D721Med (cell line): ENCODE measurements at regions not wholly inside any gene's neighbourhood (a gene's known extent, or its start where the extent isn't known, plus 50 kb on each side); places are given as distances from the start of the nearest gene placed in this dataset.
A peak's percentile ranks its signal among the peaks of the same experiment; 100 is the strongest.

Source experiments
- DNase-seq: peaks from one replicate; pipeline ENCODE4 v3.0.0; 2011; ENCODE audit warnings: low spot score; ENCODE audit not compliant: insufficient read length
- FAIRE-seq: peaks from 2 replicates; lab custom pipeline; 2011; peaks lifted over from hg19 to GRCh38; lab: Jason Lieb, UNC
- CTCF ChIP-seq: IDR thresholded peaks from 2 replicates; pipeline ENCODE4 v1.5.1; 2012; ENCODE audit warnings: mild to moderate bottlenecking, control low read depth; ENCODE audit not compliant: insufficient read depth; ENCODE audit errors: missing control alignments

GRCh38 chr21:29453511-29453910 is 154.8 kb downstream of the BACH1 start:
- TF ChIP-seq CTCF: no peak
- no peak for FAIRE-seq
- no peak for DNase-seq

- no peak for TF ChIP-seq CTCF
- FAIRE-seq: peak; percentile 41
- DNase-seq: no peak
Observed at GRCh38 chr21:29454179-29454578, 155.5 kb downstream of the BACH1 start.

DNA sequence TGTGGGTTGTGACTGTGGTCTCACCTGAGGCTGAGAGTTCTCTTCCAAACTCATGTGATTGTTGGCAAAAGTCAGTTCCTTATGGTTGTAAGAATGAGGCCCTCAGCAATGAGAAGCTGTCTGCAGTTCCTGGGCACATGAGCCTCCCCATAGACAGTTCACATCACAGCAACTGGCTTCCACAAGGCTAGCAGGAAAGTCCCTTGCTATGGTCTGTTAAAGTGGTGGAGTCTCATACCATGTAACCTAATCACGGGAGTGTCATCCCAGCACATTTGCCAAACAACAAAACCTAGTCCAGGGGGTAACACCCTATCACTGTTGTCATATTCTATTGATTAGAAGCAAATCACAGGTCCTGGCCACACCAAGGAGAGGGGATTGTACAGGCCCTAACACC is 163.8 kb downstream of the BACH1 start:
- DNase-seq: no peak
- no peak for FAIRE-seq
- no peak for TF ChIP-seq CTCF

DNA sequence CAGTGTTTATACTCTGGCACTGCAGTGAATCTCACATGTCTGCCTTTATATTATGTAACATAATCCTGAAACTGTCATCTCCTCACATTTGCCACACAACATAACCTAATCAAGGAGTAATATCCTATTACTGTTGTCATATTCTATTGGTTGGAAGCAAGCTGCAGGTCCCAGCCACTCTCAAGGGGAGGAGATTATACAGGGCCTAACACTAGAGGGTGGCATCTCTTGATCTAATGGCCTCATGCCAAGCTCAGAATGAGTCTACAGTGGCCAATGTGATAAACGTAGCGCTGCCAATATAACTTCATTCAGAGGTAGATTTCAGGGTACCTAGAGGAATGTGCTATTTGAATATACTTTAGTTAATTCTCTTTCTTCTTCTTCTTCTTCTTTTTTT is 166.8 kb downstream of the BACH1 start:
- TF ChIP-seq CTCF: no peak
- DNase-seq: no peak
- FAIRE-seq: no peak

- FAIRE-seq (no peak), DNase-seq (no peak)
- TF ChIP-seq CTCF: no peak
Observed at GRCh38 chr21:29466532-29466931, 167.8 kb downstream of the BACH1 start.

- FAIRE-seq (no peak), DNase-seq (no peak)
- no peak for TF ChIP-seq CTCF
Observed at GRCh38 chr21:29470397-29470796, 171.7 kb downstream of the BACH1 start.

GRCh38 chr21:29473808-29474207 is 175.1 kb downstream of the BACH1 start:
- FAIRE-seq: no peak
- DNase-seq: no peak
- no peak for TF ChIP-seq CTCF
